ENCODE measurements at regions not wholly inside any gene's neighbourhood (a gene's known extent, or its start where the extent isn't known, plus 50 kb on each side); places are given as distances from the start of the nearest gene placed in this dataset.

- TF ChIP-seq CTCF (IDR thresholded peaks at IDR 0.05) (no peak), POLR2A (IDR thresholded peaks at IDR 0.05) (no peak)
Observed at GRCh38 chr2:116891191-116891590, 923.3 kb upstream of the DDX18 start.

All from Peyer's patch (tissue), 4 donors.